NCI-H748 (cell line): ENCODE measurements at regions not wholly inside any gene's neighbourhood (a gene's known extent, or its start where the extent isn't known, plus 50 kb on each side); places are given as distances from the start of the nearest gene placed in this dataset.

Experiments
- DNase-seq: peaks from one replicate; lab custom pipeline; 2025; ENCODE audit not compliant: unreplicated experiment; lab: John Stamatoyannopoulos, UW

- no peak for DNase-seq
Measured at GRCh38 chr9:117649126-117649525, 55.1 kb upstream of the TLR4 start.

- no peak for DNase-seq
Measured at GRCh38 chr9:117644932-117645636, 59.1 kb upstream of the TLR4 start.

- peak; percentile 84 for DNase-seq
Measured at GRCh38 chr9:117644133-117644931, 59.9 kb upstream of the TLR4 start.

GRCh38 chr9:117643288-117643654, 60.9 kb upstream of the TLR4 start:
- peak; percentile 20 for DNase-seq

GRCh38 chr9:117642571-117643287, 61.5 kb upstream of the TLR4 start:
- peak; percentile 53 for DNase-seq

- DNase-seq = no peak
Measured at GRCh38 chr9:117636681-117637080, 67.5 kb upstream of the TLR4 start.

- DNase-seq = no peak
Measured at GRCh38 chr9:117625154-117625553, 79.0 kb upstream of the TLR4 start.

GRCh38 chr9:117624106-117624505, 80.1 kb upstream of the TLR4 start:
- no peak for DNase-seq

GRCh38 chr9:117622347-117622746, 81.9 kb upstream of the TLR4 start:
- no peak for DNase-seq

- DNase-seq = peak; percentile 92
Measured at GRCh38 chr9:117616431-117616831, 87.8 kb upstream of the TLR4 start.

- DNase-seq = no peak
Measured at GRCh38 chr9:117612317-117612716, 91.9 kb upstream of the TLR4 start.

GRCh38 chr9:117597977-117598376, 106.2 kb upstream of the TLR4 start:
- DNase-seq = no peak

- peak; percentile 45 for DNase-seq
Measured at GRCh38 chr9:117596678-117597077, 107.5 kb upstream of the TLR4 start.

- no peak for DNase-seq
Measured at GRCh38 chr9:117595650-117596049, 108.6 kb upstream of the TLR4 start.

GRCh38 chr9:117587263-117587662, 116.9 kb upstream of the TLR4 start:
- DNase-seq = no peak

- no peak for DNase-seq
Measured at GRCh38 chr9:117574099-117574498, 130.1 kb upstream of the TLR4 start.

GRCh38 chr9:117564839-117565238, 139.4 kb upstream of the TLR4 start:
- DNase-seq = no peak

GRCh38 chr9:117561761-117562160, 142.4 kb upstream of the TLR4 start:
- no peak for DNase-seq

GRCh38 chr9:117555964-117556629, 141.2 kb upstream of the ASTN2 start:
- peak; percentile 83 for DNase-seq

GRCh38 chr9:117552811-117553210, 138.0 kb upstream of the ASTN2 start:
- no peak for DNase-seq

GRCh38 chr9:117551171-117551570, 136.3 kb upstream of the ASTN2 start:
- no peak for DNase-seq
